NCI-H1436 treated with DMSO at 0.1 percent for 48 hours (cell line): ENCODE measurements at regions not wholly inside any gene's neighbourhood (a gene's known extent, or its start where the extent isn't known, plus 50 kb on each side); places are given as distances from the start of the nearest gene placed in this dataset.

Source experiments
- DNase-seq: peaks from one replicate; lab custom pipeline; 2025; lab: John Stamatoyannopoulos, UW

DNA sequence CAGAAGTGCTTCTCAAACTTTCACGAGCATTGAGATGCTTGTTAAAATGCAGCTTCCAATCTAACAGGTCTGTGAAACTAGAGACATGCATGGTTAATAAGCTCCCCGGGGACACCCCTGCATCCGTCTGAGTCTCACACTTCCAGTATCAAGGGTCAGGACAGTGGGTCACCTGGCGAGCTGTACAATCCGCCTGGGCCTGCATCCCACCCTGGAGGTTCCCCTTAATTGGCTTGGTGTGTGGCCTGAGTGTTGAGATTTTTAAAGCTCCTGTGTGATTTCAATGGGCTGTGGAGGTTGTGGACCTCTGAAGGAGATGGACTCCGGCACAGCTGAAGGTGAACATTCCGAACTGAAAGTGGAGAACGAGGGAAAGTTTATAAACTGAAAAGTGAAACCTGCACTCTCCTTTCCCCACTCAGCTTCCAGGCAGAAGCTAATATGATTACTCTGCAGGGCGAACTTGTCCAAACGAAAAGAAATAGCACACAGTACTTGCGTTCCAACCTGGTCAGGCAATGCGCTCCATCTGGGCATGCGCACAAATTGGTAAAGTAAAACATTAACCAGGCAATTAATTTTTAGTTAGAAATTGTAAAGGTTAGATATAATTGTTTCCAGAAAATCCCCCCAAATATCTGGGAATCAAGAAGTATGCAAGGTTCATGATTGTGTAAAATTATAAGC is 191.7 kb upstream of the ALKAL2 start:
- no peak for DNase-seq

DNA sequence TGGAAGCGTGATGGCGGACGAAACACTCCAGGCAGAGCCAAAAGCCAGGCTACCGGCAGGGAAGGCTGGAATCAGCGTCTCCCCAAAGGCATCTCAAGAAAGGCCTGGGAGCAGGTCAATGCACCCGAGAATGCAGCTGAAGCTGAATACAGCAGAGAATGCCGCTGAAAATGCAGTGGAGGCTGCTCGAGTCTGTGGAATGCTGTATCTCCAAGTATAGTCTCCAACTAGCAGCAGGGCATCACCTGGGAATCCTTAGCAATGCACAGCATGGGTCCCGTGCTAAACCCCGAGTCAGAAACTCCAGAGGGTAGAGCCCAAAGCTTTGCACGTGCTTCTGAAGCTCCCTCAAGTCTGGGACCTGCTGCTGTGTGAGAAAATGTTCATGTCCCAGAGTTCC is 191.1 kb upstream of the ALKAL2 start:
- no peak for DNase-seq

DNA sequence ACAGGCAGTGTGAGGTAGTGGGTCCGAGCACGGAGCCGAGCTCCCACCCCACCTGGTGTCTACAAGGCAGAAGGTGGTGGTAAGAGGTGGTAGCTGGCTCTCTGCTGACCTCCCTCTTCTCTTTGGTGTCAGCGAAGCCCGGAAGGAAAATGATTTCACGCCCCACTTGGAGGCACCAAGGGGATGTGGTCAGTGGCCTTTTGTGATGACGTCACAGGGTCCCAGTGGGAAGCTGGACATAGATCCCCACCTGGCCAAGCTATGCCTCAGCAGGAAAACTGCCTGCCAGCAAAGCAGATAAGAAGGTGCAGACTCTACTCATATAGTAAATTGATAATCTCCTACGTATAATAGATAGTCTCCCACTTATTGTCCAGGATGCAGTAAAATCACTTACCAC is 183.7 kb upstream of the ALKAL2 start:
- no peak for DNase-seq

GRCh38 chr2:469514-469913 is 181.6 kb upstream of the ALKAL2 start:
- DNase-seq = no peak

- DNase-seq = no peak
These were observed 180.9 kb upstream of the ALKAL2 start for GRCh38 chr2:468648-469336.

DNA sequence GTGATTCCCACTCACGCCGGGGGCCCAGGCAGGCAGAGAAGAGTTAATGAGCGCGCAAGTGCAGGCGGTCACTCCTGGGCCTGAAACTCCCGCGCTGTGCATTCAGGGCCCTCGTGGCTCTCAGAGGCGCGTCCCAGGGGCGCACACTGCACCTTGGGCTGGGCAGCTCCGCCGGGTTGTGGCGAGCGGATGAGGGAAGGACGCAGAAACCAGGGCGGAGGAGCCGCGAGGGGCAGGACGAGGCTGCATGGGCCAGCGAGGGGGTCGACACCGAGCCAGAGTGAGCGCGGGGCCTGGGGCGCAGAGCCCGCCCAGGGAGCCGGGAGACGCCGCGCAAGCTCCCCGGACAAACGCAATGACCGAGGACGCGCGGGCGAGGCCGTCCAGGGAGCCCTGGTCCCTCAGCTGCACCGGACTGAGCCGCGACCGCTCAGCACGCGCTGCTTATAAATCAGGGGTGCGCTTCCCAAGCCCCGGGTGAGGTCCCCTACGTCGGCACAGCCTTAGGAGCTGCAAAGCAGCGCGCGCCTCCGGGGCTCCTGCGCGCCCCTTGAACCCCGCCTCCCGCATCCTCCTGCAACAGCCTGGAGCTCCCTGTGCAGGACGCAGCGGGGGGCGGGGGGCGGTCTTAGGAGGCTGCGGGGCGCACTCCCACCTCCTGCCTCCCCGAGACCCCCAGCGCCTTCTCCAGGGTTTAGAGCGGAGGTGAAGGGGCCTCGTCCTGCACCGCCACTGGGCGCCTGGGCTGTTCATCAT is 180.2 kb upstream of the ALKAL2 start:
- no peak for DNase-seq

DNA sequence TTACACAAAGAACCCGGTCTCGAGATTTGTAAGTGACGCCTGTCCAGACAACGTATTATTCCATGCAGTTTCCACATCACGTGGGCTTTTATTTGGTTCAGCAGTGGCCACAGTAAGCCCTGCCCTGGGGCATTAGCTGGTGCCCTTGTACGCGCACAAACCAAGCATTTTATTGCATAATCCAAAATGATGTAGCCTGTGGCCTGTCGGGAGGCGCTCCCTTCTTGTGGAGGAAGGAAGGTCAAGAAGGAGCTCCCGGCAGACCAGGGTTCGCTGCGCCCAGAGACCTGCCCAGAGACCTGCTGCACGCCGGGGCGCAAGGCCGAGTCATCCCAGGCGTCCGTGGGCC is 179.6 kb upstream of the ALKAL2 start:
- DNase-seq = no peak

DNA sequence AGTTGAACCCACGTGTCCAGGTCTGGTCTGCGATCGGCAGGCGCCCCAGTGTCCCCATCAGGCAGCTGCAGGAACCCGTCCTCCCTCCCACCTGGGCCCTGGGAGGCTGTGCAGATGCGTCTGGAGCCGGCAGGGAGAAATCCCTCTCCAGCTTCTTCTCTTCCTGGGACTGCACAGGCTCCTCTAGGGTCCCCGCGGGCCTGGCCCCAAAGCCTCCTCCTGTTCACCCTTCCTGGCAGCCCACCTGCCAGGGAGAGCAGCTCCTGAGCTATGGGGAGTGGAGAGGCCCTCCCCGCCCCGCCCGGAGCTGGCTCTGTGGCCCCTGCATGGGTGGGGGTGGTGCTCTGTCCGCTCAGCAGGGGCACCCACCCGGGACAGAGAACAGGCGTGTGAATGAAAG is 179.2 kb upstream of the ALKAL2 start:
- no peak for DNase-seq

DNA sequence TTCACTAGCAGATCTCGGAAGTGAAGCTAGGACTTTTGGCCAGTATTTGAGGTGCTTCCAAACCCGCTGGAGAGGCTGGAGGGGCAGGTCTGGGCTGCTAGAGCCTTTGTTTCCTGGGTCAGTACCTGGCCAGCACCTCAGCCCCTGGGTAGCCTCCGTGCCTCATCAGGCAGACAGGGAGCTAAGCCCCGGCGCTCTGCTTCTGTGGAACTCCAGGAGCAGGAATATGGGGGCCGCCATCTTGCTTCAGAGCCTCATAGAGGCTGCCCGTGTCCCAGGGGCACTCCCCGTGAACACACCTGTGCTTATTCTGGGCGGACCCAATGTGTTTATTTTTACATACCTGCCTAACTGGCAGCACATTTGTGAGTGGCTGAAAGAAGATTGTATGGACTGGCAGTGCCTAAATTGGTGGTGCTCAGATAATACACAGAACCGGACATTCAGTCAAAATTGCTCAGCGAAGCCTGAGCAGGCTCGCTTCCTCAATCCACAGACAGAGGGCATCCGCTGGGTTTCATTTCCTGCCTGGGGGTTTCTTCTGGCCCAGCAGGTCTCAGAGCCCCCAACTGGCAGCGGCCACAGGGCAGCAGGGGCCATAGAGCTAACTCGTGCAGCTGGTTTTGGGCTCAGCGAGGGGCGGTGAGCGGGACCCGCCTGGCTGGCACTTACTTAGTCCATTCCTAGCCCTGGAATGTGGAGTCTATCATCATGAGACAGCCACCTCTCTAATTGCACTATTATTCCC is 176.8 kb upstream of the ALKAL2 start:
- no peak for DNase-seq

DNA sequence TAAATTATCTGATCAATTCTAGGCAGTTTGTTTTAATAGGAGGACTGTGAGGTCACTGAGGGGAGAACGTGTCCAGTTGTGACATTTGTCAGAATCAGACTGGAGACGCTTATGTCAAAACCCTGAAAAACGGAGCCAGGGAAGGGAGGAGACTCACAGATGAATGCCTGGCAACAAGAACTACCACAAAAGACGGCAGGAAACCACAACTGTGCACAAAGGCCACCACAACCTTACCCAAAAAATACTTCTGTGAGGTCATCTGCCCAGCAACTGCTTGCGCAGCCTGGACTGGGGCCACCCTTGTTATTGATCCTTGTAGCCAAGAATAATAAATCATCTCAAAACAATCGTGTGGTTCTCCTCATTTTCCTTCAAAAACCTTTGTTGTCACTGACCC is 173.0 kb upstream of the ALKAL2 start:
- no peak for DNase-seq

- DNase-seq = no peak
These were observed 172.0 kb upstream of the ALKAL2 start for GRCh38 chr2:459931-460330.

GRCh38 chr2:458425-458815 is 170.5 kb upstream of the ALKAL2 start:
- no peak for DNase-seq

GRCh38 chr2:457792-458424 is 170.0 kb upstream of the ALKAL2 start:
- no peak for DNase-seq

DNA sequence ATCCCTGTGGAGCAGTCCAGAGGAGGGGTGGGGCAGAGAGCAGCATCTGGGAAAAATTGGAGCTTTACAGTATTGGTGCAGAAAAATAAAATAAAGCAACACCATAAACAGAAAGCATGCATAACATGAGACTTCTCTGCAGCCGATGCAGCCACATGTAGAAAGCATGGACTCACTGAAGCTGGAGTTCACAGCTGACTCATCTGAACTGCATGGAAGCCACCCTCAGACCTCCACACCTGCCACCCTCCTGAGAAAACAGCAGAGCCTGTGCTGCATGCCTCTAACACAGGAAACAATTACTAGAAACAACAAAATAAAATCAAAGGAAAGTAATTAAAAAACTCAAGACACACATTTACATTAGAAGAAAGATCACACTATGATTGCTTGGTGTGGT is 169.4 kb upstream of the ALKAL2 start:
- DNase-seq = no peak

DNA sequence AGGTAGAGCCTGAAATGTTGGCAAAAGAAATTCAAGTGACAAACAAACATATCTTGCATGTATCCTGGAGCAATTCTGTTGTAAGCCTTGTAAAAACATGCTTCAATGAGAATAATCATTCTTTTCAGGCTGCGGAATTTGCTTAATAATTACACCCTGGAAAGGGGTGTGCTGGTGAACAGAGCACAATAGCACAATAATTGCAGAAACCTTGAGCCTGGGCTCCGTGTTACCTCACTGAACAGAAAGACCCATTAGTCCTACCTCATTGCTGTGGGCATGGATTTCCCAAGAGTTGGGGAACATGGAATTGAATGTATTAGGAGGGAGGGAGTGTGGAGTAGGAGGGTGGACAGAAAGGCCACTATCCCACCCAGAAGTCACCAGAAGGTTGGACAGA is 168.0 kb upstream of the ALKAL2 start:
- DNase-seq = no peak

- DNase-seq = no peak
These were observed 167.3 kb upstream of the ALKAL2 start for GRCh38 chr2:455015-455705.

GRCh38 chr2:453132-453531 is 165.2 kb upstream of the ALKAL2 start:
- no peak for DNase-seq

GRCh38 chr2:451495-451894 is 163.6 kb upstream of the ALKAL2 start:
- DNase-seq = no peak

DNA sequence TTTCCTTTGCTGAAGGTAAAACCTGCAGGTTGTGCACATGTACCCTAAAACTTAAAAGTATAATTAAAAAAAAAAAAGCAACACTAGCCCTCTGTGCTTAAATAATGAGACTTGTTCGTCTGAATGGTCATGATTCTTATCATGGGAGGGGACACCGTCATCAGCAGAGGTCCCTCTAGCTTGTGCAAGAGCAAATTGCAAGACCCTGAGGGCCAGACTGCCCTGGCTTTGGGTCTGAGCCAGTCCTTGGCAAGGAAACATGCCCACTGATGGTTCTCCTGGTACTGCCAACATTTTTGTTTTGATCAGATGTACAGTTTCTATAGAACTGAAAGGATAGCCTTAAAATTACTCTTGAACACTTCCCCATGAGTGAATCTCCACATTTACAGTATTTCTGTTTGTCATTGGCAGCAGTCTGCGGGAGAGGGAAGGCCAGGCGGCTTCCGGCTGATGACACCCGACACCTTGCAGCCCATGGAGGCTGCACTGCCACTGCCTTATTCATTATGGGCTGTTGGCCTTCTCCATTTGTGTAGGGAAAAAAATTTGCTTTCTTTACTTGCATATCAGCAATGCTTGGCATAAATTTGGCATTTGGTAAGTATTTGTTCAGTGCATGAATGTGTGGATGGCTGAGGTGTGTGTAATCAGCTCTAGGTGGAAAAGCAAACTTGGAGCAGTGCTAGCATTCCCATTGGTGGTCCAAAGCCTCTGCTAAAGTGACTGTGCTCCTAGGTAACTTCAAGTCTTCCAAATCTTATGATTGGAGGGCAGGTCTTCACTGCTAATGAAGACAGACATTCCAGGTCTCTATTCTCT is 161.6 kb upstream of the ALKAL2 start:
- DNase-seq = no peak

GRCh38 chr2:447902-448665 is 160.2 kb upstream of the ALKAL2 start:
- no peak for DNase-seq
